ENCODE measurements at regions not wholly inside any gene's neighbourhood (a gene's known extent, or its start where the extent isn't known, plus 50 kb on each side); places are given as distances from the start of the nearest gene placed in this dataset.

DNA sequence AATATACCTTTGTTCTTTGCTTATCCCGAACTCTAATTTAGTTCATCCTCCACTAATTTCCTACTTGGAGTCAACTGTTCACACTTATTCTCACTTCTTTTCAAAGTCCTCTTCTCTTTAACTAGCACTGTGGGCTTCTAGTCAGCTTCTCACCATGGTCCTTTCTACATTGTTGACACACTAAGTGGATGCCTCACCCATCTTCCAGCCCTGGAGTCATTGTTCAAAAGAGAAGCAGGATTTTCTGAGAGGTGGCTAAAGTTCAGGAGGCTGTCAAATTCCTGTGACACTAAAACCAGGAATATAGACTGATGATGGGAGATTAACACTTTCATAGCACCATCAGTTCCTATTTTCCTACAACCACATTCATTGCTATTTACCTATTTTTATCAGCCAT, 99.3 kb downstream of the PHLDA1 start:
- TF ChIP-seq GATA2 (IDR thresholded peaks at IDR 0.05; ENCODE audit: low read depth, low read length), result no peak
- TF ChIP-seq GATA3 (IDR thresholded peaks at IDR 0.05; ENCODE audit: low read depth, low read length), result no peak

Data from SH-SY5Y (cell line).